GM19240 (cell line): ENCODE measurements at regions not wholly inside any gene's neighbourhood (a gene's known extent, or its start where the extent isn't known, plus 50 kb on each side); places are given as distances from the start of the nearest gene placed in this dataset.

Experiments used
- DNase-seq: peaks from one replicate; pipeline ENCODE4 v3.0.0; 2011; ENCODE audit warnings: low spot score; ENCODE audit not compliant: insufficient read length

- DNase-seq: no peak
Observed at GRCh38 chr4:129167640-129168260, 71.8 kb downstream of the C4orf33 start.

- DNase-seq: no peak
Observed at GRCh38 chr4:129172181-129172580, 76.2 kb downstream of the C4orf33 start.

GRCh38 chr4:129176864-129177263 lies 80.9 kb downstream of the C4orf33 start:
- DNase-seq: peak; percentile 1

GRCh38 chr4:129179276-129179675 lies 83.3 kb downstream of the C4orf33 start:
- DNase-seq: no peak

- DNase-seq: no peak
Observed at GRCh38 chr4:129189630-129190029, 93.7 kb downstream of the C4orf33 start.

- no peak for DNase-seq
Observed at GRCh38 chr4:129193357-129194100, 97.6 kb downstream of the C4orf33 start.

GRCh38 chr4:129208481-129208880 lies 112.5 kb downstream of the C4orf33 start:
- no peak for DNase-seq

- no peak for DNase-seq
Observed at GRCh38 chr4:129213692-129214091, 117.7 kb downstream of the C4orf33 start.

- DNase-seq: no peak
Observed at GRCh38 chr4:129218360-129218759, 122.4 kb downstream of the C4orf33 start.

GRCh38 chr4:129218897-129219296 lies 122.9 kb downstream of the C4orf33 start:
- no peak for DNase-seq

GRCh38 chr4:129220254-129220653 lies 124.3 kb downstream of the C4orf33 start:
- DNase-seq: no peak

- no peak for DNase-seq
Observed at GRCh38 chr4:129223945-129224344, 128.0 kb downstream of the C4orf33 start.

GRCh38 chr4:129230846-129231245 lies 134.9 kb downstream of the C4orf33 start:
- DNase-seq: no peak

GRCh38 chr4:129231945-129232588 lies 136.1 kb downstream of the C4orf33 start:
- no peak for DNase-seq

- DNase-seq: no peak
Observed at GRCh38 chr4:129232589-129233337, 136.8 kb downstream of the C4orf33 start.

- DNase-seq: no peak
Observed at GRCh38 chr4:129233691-129234090, 137.7 kb downstream of the C4orf33 start.

- DNase-seq: no peak
Observed at GRCh38 chr4:129236351-129236750, 140.4 kb downstream of the C4orf33 start.

- DNase-seq: no peak
Observed at GRCh38 chr4:129239088-129239487, 143.1 kb downstream of the C4orf33 start.

GRCh38 chr4:129240816-129241215 lies 144.9 kb downstream of the C4orf33 start:
- no peak for DNase-seq

GRCh38 chr4:129246145-129246544 lies 150.2 kb downstream of the C4orf33 start:
- DNase-seq: no peak

- no peak for DNase-seq
Observed at GRCh38 chr4:129246910-129247461, 151.0 kb downstream of the C4orf33 start.

- no peak for DNase-seq
Observed at GRCh38 chr4:129248621-129249020, 152.7 kb downstream of the C4orf33 start.
